Embryonic facial prominence (tissue), 1 donor: ENCODE measurements at regions not wholly inside any gene's neighbourhood (a gene's known extent, or its start where the extent isn't known, plus 50 kb on each side); places are given as distances from the start of the nearest gene placed in this dataset.

Experiments used
- DNase-seq: peaks from one replicate; pipeline ENCODE4 v3.0.0-alpha.2; 2016; ENCODE audit errors: extremely low spot score

GRCh38 chr15:29919380-29919881, 97.2 kb upstream of the TJP1 start:
- no peak for DNase-seq

DNA sequence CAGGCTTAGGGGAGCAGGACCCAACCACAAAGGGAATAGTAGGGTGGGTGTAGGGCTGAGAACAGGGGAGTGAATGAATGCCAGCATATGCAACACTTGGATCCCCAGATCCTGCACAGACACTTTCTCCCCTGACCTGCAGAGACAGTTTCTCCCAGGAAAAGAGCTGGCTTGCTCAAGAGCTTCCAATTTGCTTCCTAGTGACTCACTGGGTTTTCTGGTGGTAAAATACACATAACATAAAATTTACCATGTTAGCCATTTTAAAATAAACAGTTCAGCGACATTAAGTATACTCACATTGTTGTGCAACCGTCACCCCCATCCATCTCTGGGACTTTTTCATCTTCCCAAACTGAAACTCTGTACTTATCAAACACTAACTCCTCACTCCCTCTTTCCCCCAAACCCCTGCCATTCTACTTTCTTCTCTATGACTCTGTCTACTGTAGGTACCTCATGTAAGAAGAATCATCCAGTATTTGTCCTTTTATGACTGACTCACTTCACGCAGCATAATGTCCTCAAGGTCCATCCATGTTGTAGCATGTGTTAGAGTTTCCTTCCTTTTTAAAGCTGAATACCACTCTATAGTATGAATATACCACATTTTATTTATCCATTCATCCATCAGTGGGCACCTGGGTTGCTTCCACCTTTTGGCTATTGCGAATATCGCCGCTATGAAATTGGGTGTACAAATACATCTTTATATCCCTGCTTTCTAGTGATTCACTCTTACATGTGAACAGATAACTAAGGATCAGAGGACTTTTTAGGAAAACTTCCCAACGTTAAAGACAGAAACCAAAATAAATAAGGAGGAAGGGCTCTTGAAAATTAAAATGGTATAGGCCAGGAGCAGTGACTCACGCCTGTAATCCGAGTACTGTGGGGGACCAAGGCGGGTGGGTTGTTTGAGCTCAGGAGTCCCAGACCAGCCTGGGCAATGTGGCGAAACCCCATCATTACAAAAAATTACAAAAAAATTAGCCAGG, 95.6 kb upstream of the TJP1 start:
- no peak for DNase-seq

- no peak for DNase-seq
These were observed 92.3 kb upstream of the TJP1 start for GRCh38 chr15:29914511-29914926.

DNA sequence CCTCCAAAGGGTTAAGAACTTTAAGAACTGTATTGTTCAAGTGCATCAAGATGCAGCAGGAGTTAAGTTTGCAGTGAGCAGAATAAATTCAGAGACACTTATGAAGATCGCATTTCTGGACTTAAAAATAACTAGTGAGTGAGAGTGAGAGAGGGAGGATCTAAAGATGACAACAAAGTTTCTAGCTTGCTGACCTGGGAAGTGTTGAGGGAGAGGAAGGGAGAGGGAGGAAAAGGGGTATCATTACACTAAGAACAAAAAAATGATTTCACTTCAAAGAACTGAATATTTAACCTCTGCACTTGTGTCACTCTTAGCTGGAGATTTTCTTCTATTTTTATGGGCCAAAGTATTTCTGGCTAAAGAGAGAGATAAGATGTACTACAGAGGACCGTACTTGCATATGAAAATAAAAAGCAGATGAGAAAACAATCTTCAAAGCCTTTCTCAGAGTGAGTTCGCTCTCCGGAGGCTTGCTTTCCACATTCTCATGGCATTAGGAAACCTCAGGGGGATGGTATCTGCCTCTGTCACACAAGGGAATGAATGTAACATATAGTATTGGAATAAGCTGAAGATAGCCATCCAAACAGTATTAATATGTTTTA, 91.4 kb upstream of the TJP1 start:
- no peak for DNase-seq

GRCh38 chr15:29911705-29912104, 89.4 kb upstream of the TJP1 start:
- no peak for DNase-seq

DNA sequence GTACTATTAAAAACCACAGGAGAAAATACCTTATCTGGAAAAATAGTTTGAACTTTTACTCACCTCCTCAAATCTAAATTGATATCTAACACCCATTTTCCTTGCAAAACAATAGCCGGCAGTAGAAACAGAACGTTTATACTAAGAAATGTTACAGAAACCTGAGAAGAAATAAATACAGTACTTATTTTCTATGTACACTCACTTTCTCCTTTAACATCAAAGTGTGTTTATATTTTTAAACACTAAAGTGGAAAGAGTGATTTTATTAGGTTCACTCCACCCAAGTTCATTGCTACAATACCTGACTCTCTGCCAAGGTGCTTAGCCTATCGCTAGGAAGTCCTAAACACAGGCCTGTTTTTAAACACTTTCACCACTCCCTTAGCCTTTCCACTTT, 87.8 kb upstream of the TJP1 start:
- DNase-seq: no peak

DNA sequence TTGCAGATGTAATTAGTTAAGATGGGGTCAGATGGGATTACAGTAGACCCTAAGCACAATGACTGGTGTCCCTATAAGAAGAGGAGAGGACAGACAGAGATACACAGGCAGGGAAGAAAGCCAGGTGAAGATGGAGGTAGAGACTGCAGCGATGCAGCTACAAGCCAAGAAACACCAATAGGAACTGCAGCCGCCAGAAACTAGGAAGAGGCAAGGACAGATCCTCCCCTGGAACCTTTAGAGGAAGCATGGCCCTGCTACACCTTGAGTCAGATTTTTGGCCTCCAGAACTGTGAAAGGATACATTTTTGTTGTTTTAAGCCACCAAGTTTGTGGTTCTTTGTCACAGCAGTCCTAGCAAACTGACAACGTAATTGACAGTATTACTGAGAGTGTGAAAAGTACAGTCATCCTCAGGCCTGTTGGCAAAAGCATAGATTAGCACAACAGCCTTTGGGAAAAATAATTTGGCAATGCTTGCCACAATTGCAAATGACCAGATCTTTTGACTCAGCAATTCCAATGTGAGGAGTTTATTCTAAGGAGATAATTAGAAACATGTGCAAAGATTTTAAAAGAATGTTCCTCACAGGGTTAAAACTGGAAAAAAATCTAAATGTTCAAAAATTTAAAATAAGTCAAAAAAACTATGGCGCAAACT, 82.6 kb upstream of the TJP1 start:
- DNase-seq: no peak

GRCh38 chr15:29903785-29904464, 81.7 kb upstream of the TJP1 start:
- no peak for DNase-seq

GRCh38 chr15:29903028-29903427, 80.8 kb upstream of the TJP1 start:
- no peak for DNase-seq

GRCh38 chr15:29900237-29901189, 78.2 kb upstream of the TJP1 start:
- DNase-seq: no peak

DNA sequence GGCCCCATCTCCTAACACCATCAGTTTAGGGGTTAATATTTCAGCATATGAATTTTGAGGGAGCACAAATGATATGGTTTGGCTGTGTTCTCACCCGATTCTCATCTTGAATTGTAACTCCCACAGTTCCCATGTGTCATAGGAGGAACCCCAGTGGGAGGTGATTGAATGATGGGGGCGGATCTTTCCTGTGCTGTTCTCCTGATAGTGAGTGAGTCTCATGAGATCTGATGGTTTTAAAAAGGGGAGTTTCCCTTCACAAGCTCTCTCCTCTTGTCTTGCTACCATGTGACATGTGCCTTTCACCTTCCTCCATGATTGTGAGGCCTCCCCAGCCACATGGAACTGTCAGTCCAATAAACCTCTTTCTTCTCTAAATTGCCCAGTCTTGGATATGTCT, 73.8 kb upstream of the TJP1 start:
- DNase-seq: no peak

GRCh38 chr15:29891096-29891457, 68.8 kb upstream of the TJP1 start:
- no peak for DNase-seq

DNA sequence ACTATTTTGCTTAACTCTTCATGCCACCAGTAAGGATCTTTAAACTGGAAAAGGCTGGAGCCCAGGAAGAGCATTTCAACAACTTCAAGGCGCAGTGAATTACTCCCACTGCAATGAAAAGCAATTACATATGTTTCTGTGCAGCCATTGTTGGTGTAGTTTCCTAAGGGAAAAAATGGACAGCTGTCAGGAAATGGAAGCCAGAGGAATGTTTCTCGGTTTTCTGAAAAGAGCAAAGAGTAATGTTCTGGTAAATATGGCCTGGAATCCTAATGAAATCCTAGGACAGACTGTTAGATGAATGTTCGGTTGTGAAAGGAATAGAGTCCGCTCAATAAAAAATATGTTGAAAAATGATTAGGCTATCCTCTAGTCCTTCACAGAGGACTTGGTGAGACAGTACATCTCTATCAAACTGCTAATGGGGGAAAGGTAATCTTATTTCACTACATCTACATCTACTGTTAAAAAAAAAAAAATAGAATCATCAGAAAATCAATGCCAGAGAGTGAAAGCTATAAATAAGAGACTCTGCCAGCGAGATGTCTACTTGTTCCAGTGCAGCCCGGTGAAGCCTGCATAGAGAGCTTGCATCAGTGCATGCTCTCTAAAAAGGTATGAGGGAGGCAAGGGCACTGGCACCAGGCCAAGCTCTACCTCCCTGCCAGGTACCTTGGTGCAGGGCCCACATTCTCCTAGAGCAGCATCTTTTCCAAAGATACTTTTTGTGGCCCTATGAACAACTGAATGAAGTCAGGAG, 68.2 kb upstream of the TJP1 start:
- no peak for DNase-seq

DNA sequence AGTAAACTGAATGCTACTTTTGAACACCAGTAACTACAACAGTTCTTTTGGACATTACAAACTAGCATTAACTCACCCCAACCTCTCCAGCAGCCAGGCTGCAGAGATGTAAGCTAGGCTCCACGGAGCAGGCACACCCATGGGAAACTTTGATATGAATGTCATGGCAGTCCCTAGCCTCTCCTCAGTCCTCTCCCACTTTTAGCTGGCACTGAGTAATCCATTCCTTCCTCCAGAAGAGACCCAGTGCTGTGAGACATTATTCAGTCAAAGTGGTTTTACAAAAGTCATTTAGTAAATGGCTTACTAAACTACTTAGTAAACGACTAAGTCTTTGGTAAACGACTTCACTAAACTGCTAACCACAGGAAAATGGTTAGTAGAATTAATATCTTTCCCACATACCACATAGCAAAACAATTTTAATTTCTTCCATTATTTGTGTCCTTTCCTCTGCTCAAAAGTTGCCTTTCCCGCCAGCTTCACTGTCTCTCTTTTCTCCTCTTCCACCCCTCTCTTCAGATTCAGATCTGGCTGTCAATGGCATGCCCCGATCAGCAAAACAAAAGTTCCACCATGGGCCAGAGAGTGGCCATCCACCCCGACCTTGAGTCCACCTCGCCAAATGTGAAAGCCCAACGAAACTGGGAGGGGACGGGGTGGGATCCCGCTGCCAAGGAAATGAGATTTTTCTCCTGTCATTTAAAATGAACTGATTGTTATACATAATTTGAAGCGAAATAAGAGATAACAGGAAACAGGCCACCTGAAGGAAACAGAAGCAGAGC, 67.5 kb upstream of the TJP1 start:
- no peak for DNase-seq

DNA sequence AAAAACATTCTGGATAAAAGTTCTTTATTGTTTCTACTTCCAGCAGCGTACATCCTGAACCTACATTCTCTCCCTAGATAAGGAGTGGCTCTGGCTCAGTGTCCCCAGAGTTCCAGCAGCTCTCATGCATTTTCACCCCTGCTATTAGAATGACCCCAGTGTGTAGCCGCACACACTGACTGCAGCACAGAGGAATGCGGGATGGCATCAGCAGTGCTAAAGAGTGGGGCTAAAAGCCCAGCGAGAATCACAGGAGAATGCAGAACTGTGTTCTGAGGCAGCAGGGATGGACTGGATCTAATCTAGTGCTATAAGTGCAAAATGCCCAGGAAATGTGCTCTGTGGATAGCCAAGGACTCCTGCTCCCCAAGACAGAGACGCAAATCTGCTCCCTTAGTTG, 66.4 kb upstream of the TJP1 start:
- no peak for DNase-seq

GRCh38 chr15:29887721-29888120, 65.5 kb upstream of the TJP1 start:
- no peak for DNase-seq

DNA sequence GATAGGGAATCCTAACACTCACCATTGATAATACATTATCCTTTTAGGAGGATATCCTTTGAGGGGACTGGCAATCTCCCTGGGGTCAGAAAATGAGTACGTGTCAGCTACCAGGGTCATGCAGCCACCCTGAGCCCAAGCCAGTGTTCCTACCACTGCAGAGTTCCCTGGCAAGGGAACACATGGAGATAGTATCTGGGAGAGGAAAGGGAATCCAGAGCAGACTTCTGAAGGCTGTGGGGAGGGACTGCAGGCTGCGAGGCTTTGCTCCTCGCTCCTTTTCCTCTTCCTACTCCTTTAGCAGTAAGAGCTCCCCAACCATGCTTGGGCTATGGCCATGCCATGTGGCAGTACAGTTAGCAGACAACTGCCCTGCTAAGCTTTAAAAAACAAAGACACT, 62.9 kb upstream of the TJP1 start:
- no peak for DNase-seq

DNA sequence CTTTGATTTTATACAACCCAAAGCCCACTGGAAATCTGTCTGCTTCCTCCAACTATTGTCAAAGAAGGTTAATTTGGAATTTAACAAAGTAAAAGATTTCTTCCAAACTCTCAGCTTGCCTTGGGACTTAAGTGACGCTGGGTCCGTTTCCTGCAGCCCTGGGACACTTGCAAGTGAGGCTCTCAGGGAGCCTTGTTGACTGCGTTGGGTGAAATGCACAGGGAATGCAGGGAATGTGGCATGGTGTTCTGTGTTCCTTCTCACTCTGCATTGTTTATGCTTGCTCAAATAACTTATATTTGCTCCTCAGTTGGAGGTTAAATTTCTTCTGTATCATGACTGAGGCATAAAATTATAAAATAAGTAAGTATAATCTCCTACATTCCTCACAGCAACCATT, 60.9 kb upstream of the TJP1 start:
- DNase-seq: no peak

DNA sequence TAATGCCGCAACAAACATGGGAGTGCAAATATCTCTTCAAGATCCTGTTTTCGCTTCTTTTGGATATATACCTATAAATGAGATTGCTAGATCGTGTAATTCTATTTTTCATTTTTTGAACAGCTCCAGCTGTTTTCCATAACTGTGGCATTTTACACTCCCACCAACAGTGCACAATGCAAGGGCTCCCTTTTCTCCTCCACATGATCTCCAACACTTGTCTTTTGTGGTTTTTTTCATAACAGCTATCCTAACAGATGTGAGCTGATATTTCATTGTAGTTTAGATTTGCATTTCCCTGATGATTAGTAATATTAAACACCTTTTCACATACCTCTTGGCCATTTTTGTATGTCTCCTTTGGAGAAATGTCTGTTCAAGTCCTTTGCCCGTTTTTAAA, 58.6 kb upstream of the TJP1 start:
- no peak for DNase-seq
